ENCODE measurements at regions not wholly inside any gene's neighbourhood (a gene's known extent, or its start where the extent isn't known, plus 50 kb on each side); places are given as distances from the start of the nearest gene placed in this dataset.
"Not testable (repeated sequence)": the region's sequence is repeated elsewhere in the genome, so short reads cannot be mapped to it uniquely, and the experiment has no call there.

GRCh38 chr15:25596644-25597562 lies 158.1 kb upstream of the UBE3A start:
- H3K27me3 Mint-ChIP-seq, result no peaks in the 10 kb centered on the region
- DNase-seq, result no peak
- CTCF ChIA-PET, result no interaction called here

DNA sequence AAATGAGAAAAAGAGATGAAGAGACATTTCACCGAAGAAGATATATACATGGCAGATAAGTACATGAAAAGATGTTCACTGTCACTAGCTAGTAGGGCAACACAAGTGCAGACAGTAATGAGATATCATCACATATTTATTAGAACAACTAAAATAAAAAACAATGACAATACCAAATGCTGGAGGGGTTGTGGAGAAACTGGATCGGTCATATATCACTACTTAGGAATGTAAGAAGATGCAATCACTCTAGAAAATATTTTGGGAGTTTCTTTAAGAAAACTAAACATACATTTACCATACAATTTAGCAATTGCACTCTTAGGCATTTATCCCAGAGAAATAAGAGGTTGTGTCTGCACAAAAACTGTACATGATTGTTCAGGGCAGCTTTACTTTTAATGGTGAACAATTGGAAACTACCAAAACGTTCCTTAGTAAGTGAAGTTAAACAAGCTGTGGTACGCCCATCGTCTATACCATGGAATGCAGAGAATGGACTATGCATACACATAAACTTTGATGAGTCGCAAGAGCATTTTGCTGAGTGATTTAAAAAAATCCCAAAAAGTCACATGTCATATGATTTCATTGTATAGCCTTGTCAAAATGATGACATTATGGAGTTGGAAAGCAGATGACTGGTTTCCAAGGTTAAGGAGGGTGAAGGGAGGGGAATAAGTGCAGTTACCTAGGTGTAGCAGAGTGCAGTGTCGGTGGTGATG lies 149.0 kb upstream of the UBE3A start:
- no peaks in the 10 kb centered on the region for H3K4me1 Mint-ChIP-seq
- no peak overlapping the region for H3K4me3 Mint-ChIP-seq
- ChIA-PET POLR2A (no interaction called here), CTCF (interaction anchor here (0.6 kb wide), 1 partner anchor 459 kb away, joined by 3 read pairs; no protein-coding TSS in a partner anchor)
- no peaks in the 10 kb centered on the region for H3K36me3 Mint-ChIP-seq (ENCODE audit: low read depth)
- H3K9me3 Mint-ChIP-seq, result peaks cover 7% of the 10 kb centered on the region
- H3K27me3 Mint-ChIP-seq, result no peaks in the 10 kb centered on the region
- no peak for DNase-seq
- H3K27ac Mint-ChIP-seq, result no peak overlapping the region

More at GRCh38 chr15:25596644-25597562, 158.1 kb upstream of the UBE3A start:
- Mint-ChIP-seq H3K27ac (no peak overlapping the region), H3K9me3 (peaks cover 4% of the 10 kb centered on the region), H3K4me3 (no peak overlapping the region), H3K36me3 (ENCODE audit: low read depth) (no peaks in the 10 kb centered on the region), H3K4me1 (no peaks in the 10 kb centered on the region)
- POLR2A ChIA-PET, result no interaction called here

DNA sequence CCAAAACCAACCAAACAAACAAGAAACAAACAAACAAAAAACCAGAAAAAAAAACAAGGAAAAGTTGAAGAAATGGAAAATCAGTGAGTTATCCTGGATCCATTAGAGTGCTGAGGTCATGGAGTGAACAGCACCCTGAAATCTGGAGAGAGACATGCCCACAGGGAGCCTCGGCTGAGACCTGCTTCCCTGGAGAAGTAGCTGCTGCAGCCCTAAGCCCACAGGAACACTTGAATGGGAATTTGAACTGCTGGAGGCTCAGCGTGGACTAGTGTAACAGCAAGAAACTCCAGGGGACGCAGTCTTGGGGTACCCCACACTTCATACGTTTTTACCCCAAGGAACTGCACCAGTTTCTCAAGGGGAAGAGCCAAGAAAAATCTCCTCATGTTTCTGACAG lies 144.1 kb upstream of the UBE3A start:
- Mint-ChIP-seq H3K4me1 (no peaks in the 10 kb centered on the region), H3K4me3 (no peak overlapping the region), H3K9me3 (peaks cover 7% of the 10 kb centered on the region), H3K36me3 (ENCODE audit: low read depth) (no peaks in the 10 kb centered on the region), H3K27me3 (no peaks in the 10 kb centered on the region), H3K27ac (no peak overlapping the region)
- ChIA-PET CTCF (no interaction called here), POLR2A (no interaction called here)
- no peak for DNase-seq

DNA sequence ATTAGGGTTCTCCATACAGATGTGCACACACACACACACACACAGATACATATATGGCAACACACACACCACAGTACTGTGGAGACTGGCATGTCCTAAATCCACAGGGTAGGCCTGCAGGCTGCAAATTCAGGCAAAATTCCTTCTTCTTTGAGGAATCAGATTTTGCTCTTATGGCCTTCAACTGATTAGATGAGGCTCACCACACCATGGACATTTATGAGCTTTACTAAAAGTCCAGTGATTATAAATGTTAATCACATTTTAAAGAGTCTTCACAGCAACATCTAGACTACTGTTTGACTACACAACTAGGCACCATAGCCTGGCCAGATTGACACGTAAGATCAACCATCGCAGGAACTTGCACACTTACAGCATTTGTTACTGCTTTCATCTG lies 140.3 kb upstream of the UBE3A start:
- no peaks in the 10 kb centered on the region for H3K27me3 Mint-ChIP-seq
- no peak for DNase-seq
- no peaks in the 10 kb centered on the region for H3K9me3 Mint-ChIP-seq
- no peak overlapping the region for H3K27ac Mint-ChIP-seq
- ChIA-PET POLR2A (no interaction called here), CTCF (no interaction called here)
- H3K36me3 Mint-ChIP-seq (ENCODE audit: low read depth), result no peaks in the 10 kb centered on the region
- no peaks in the 10 kb centered on the region for H3K4me1 Mint-ChIP-seq
- H3K4me3 Mint-ChIP-seq, result no peak overlapping the region

DNA sequence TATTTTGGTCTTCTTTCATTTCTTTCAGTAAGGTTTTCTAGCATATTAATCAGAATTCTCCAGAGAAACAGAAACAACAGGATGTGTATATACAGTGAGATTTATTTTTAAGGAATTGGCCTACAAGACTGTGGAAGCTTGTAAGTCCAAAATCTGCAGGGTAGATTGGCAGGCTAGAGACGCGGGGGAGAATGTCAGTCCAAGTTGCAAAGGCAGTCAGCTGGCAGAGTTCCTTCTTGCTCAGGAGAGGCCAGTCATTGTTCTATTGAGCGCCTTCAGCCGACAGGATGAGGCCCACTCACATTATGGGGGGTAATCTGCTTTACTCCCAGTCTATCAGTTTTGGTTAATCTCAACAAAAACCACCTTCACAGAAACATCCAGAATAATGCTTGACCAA lies 133.4 kb upstream of the UBE3A start:
- Mint-ChIP-seq H3K36me3 (ENCODE audit: low read depth) (no peaks in the 10 kb centered on the region), H3K9me3 (peaks cover 3% of the 10 kb centered on the region), H3K27me3 (no peaks in the 10 kb centered on the region), H3K27ac (no peak overlapping the region), H3K4me3 (no peak overlapping the region), H3K4me1 (no peaks in the 10 kb centered on the region)
- DNase-seq, result no peak
- POLR2A ChIA-PET, result no interaction called here
- CTCF ChIA-PET, result no interaction called here

- H3K27me3 Mint-ChIP-seq, result no peaks in the 10 kb centered on the region
- CTCF ChIA-PET, result no interaction called here
- H3K4me1 Mint-ChIP-seq, result no peaks in the 10 kb centered on the region
- no peak for DNase-seq
- H3K4me3 Mint-ChIP-seq, result no peak overlapping the region
- no peaks in the 10 kb centered on the region for H3K36me3 Mint-ChIP-seq (ENCODE audit: low read depth)
- POLR2A ChIA-PET, result no interaction called here
- peaks cover 7% of the 10 kb centered on the region for H3K9me3 Mint-ChIP-seq
- no peak overlapping the region for H3K27ac Mint-ChIP-seq
These were observed 129.9 kb upstream of the UBE3A start for GRCh38 chr15:25568751-25569150.

- H3K27me3 Mint-ChIP-seq; DNase-seq; CTCF ChIA-PET; H3K4me3 Mint-ChIP-seq; H3K9me3 Mint-ChIP-seq; H3K36me3 Mint-ChIP-seq (ENCODE audit: low read depth); H3K4me1 Mint-ChIP-seq; H3K27ac Mint-ChIP-seq; POLR2A ChIA-PET: not testable (repeated sequence)
These were observed 127.7 kb upstream of the UBE3A start for GRCh38 chr15:25566545-25566944.

- H3K4me1 Mint-ChIP-seq, result no peaks in the 10 kb centered on the region
- H3K36me3 Mint-ChIP-seq (ENCODE audit: low read depth), result no peaks in the 10 kb centered on the region
- ChIA-PET CTCF (no interaction called here), POLR2A (no interaction called here)
- no peak overlapping the region for H3K4me3 Mint-ChIP-seq
- no peaks in the 10 kb centered on the region for H3K27me3 Mint-ChIP-seq
- H3K27ac Mint-ChIP-seq, result no peak overlapping the region
- peaks cover 7% of the 10 kb centered on the region for H3K9me3 Mint-ChIP-seq
- DNase-seq, result no peak
These were observed 126.8 kb upstream of the UBE3A start for GRCh38 chr15:25565470-25566264.

DNA sequence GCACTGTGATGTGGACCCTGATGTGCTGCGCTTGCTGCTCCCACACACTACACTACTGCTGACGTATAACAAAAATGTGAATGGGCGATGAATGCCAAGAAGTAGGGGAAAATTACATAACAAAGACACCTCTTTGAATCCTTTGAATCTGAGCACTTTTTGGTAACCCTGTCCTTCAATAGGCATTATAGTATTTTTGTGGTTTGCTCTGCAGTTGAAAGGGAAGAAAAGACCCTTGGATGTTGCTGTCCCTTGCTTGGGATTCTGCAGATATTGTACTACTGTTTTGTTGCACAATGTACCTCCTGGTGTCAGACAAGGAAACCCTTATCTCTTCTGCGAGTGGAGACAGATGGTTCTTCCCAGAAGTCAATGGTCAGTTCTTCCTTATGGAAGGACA lies 124.8 kb upstream of the UBE3A start:
- Mint-ChIP-seq H3K9me3 (peaks cover 4% of the 10 kb centered on the region), H3K27me3 (no peaks in the 10 kb centered on the region), H3K27ac (no peak overlapping the region), H3K4me3 (no peak overlapping the region), H3K4me1 (no peaks in the 10 kb centered on the region), H3K36me3 (ENCODE audit: low read depth) (no peaks in the 10 kb centered on the region)
- no peak for DNase-seq
- ChIA-PET CTCF (no interaction called here), POLR2A (no interaction called here)

DNA sequence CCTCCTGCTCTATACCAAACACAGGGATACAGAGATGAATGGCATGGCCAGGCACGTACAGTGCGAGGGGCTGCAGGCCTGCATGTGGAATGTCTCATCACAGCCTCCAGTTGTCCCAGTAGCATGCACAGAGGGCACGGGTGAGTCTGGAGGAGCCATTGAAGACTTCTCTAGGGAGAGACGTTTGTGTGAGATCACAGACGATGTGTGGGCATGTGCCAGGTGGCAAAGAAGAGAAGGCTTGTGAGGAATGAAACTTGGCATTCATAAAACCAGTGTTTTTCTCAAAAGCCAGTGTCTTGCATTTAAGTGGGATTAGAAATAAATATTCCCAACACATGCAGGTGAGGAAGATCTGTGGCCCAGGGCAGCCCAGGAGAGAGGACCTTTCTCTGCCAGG lies 119.1 kb upstream of the UBE3A start:
- POLR2A ChIA-PET, result no interaction called here
- Mint-ChIP-seq H3K9me3 (no peaks in the 10 kb centered on the region), H3K4me3 (no peak overlapping the region), H3K36me3 (ENCODE audit: low read depth) (no peaks in the 10 kb centered on the region), H3K27me3 (no peaks in the 10 kb centered on the region), H3K27ac (no peak overlapping the region), H3K4me1 (no peaks in the 10 kb centered on the region)
- DNase-seq, result no peak
- CTCF ChIA-PET, result no interaction called here

- Mint-ChIP-seq H3K9me3 (no peaks in the 10 kb centered on the region), H3K4me3 (no peak overlapping the region), H3K4me1 (no peaks in the 10 kb centered on the region), H3K27ac (no peak overlapping the region), H3K27me3 (no peaks in the 10 kb centered on the region), H3K36me3 (ENCODE audit: low read depth) (no peaks in the 10 kb centered on the region)
- CTCF ChIA-PET, result no interaction called here
- POLR2A ChIA-PET, result no interaction called here
- no peak for DNase-seq
These were observed 117.3 kb upstream of the UBE3A start for GRCh38 chr15:25556136-25556535.

DNA sequence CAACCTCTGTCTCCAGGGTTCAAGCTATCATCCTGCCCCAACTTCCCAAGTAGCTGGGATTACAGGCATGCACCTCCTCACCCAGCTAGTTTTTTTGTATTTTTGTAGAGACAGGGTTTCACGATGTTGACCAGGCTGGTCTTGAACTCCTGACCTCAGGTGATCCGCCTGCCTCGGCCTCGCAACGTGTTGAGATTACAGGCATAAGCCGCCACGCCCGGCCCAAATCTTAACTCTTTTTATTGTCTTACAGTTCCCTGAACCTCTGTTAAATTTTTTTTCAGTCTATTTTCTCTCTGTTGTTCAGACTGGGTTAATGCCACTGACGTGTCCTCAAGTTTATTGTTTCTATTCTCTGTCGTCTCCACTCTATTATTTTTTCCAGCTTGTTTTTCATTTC lies 115.8 kb upstream of the UBE3A start:
- H3K27ac Mint-ChIP-seq, result no peak overlapping the region
- no peaks in the 10 kb centered on the region for H3K36me3 Mint-ChIP-seq (ENCODE audit: low read depth)
- ChIA-PET CTCF (no interaction called here), POLR2A (no interaction called here)
- no peak overlapping the region for H3K4me3 Mint-ChIP-seq
- no peaks in the 10 kb centered on the region for H3K4me1 Mint-ChIP-seq
- H3K9me3 Mint-ChIP-seq, result no peaks in the 10 kb centered on the region
- no peak for DNase-seq
- no peaks in the 10 kb centered on the region for H3K27me3 Mint-ChIP-seq

GRCh38 chr15:25548600-25548999 lies 109.8 kb upstream of the UBE3A start:
- Mint-ChIP-seq H3K27ac (no peak overlapping the region), H3K4me1 (no peaks in the 10 kb centered on the region), H3K4me3 (no peak overlapping the region), H3K9me3 (peaks cover 2% of the 10 kb centered on the region), H3K36me3 (ENCODE audit: low read depth) (no peaks in the 10 kb centered on the region), H3K27me3 (no peaks in the 10 kb centered on the region)
- ChIA-PET POLR2A (no interaction called here), CTCF (no interaction called here)
- no peak for DNase-seq
